T-helper 1 cell (primary cell): ENCODE measurements at regions not wholly inside any gene's neighbourhood (a gene's known extent, or its start where the extent isn't known, plus 50 kb on each side); places are given as distances from the start of the nearest gene placed in this dataset.
"Not testable (repeated sequence)": the region's sequence is repeated elsewhere in the genome, so short reads cannot be mapped to it uniquely, and the experiment has no call there.

ENCODE experiments used
- DNase-seq, 5 donors: peaks; one replicate each; pipeline ENCODE4 v3.0.0-alpha.2; 2012 to 2020

- no peak for DNase-seq
Observed at GRCh38 chr4:57989430-57989829, 879.2 kb upstream of the IGFBP7 start.

- no peak for DNase-seq
Observed at GRCh38 chr4:57985161-57985560, 875.0 kb upstream of the IGFBP7 start.

GRCh38 chr4:57981123-57981522 is 870.9 kb upstream of the IGFBP7 start:
- no peak for DNase-seq

GRCh38 chr4:57974821-57975220 is 864.6 kb upstream of the IGFBP7 start:
- no peak for DNase-seq

GRCh38 chr4:57973819-57974218 is 863.6 kb upstream of the IGFBP7 start:
- no peak for DNase-seq

- no peak for DNase-seq
Observed at GRCh38 chr4:57971261-57971660, 861.1 kb upstream of the IGFBP7 start.

- DNase-seq: no peak
Observed at GRCh38 chr4:57966987-57967760, 857.0 kb upstream of the IGFBP7 start.

- not testable (repeated sequence) for DNase-seq
Observed at GRCh38 chr4:57965431-57965830, 855.2 kb upstream of the IGFBP7 start.

GRCh38 chr4:57945298-57945697 is 835.1 kb upstream of the IGFBP7 start:
- no peak for DNase-seq

GRCh38 chr4:57943682-57944081 is 833.5 kb upstream of the IGFBP7 start:
- no peak for DNase-seq

GRCh38 chr4:57937326-57937725 is 827.1 kb upstream of the IGFBP7 start:
- DNase-seq: not testable (repeated sequence)

- DNase-seq: no peak
Observed at GRCh38 chr4:57926311-57926710, 816.1 kb upstream of the IGFBP7 start.

- DNase-seq: no peak
Observed at GRCh38 chr4:57924951-57925350, 814.8 kb upstream of the IGFBP7 start.

- no peak for DNase-seq
Observed at GRCh38 chr4:57916479-57916878, 806.3 kb upstream of the IGFBP7 start.

- DNase-seq: no peak
Observed at GRCh38 chr4:57911203-57911602, 801.0 kb upstream of the IGFBP7 start.

- no peak for DNase-seq
Observed at GRCh38 chr4:57910151-57910550, 800.0 kb upstream of the IGFBP7 start.

- DNase-seq: no peak
Observed at GRCh38 chr4:57905965-57906364, 795.8 kb upstream of the IGFBP7 start.

GRCh38 chr4:57877047-57877458 is 766.9 kb upstream of the IGFBP7 start:
- DNase-seq: no peak

- DNase-seq: no peak
Observed at GRCh38 chr4:57875829-57876392, 765.7 kb upstream of the IGFBP7 start.

GRCh38 chr4:57866468-57867171 is 756.4 kb upstream of the IGFBP7 start:
- no peak for DNase-seq

GRCh38 chr4:57865264-57865663 is 755.1 kb upstream of the IGFBP7 start:
- no peak for DNase-seq

GRCh38 chr4:57854748-57855147 is 744.6 kb upstream of the IGFBP7 start:
- DNase-seq: no peak

- DNase-seq: no peak
Observed at GRCh38 chr4:57850141-57850540, 740.0 kb upstream of the IGFBP7 start.

GRCh38 chr4:57832083-57832482 is 721.9 kb upstream of the IGFBP7 start:
- no peak for DNase-seq
